Activated naive CD4-positive, alpha-beta T cell treated with anti-CD3 and anti-CD28 coated beads, Interleukin-2, amount 50 U/mL, for 24 hours (primary cell): ENCODE measurements at regions not wholly inside any gene's neighbourhood (a gene's known extent, or its start where the extent isn't known, plus 50 kb on each side); places are given as distances from the start of the nearest gene placed in this dataset.
"Not testable (repeated sequence)": the region's sequence is repeated elsewhere in the genome, so short reads cannot be mapped to it uniquely, and the experiment has no call there.

Source experiments
- H3K27ac Mint-ChIP-seq: one replicate; pipeline ENCODE4 v1.8.0; 2021; ENCODE audit warnings: mild to moderate bottlenecking, mixed read lengths
- H3K27me3 Mint-ChIP-seq: one replicate; pipeline ENCODE4 v1.8.0; 2021; ENCODE audit warnings: mixed read lengths
- H3K36me3 Mint-ChIP-seq: one replicate; pipeline ENCODE4 v1.8.0; 2021; ENCODE audit warnings: mixed read lengths
- H3K4me1 Mint-ChIP-seq: one replicate; pipeline ENCODE4 v1.8.0; 2021; ENCODE audit warnings: mixed read lengths
- H3K4me3 Mint-ChIP-seq: one replicate; pipeline ENCODE4 v1.8.0; 2021; ENCODE audit warnings: mild to moderate bottlenecking, mixed read lengths
- H3K9me3 Mint-ChIP-seq: one replicate; pipeline ENCODE4 v1.8.0; 2021; ENCODE audit warnings: mixed read lengths

DNA sequence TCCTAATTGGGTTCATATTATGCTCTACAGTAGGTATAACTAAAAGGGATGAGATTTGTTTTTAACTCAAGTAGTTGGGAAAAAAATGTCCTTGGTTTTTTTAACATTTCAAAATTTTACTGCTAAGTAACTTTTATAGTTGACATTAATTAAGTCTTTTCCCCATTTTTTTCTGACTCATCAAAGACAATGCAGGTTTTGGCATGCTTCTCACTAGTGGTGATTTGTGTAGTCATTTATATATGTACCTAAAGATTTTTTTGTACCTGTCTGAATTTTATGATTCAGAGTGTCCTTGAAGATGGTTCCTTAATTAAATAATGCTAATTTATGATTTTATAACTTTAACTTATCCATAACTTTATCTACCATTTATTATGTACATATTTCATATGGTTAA, 882.3 kb upstream of the TMEFF2 start:
- Mint-ChIP-seq H3K27ac (no peak overlapping the region), H3K4me1 (no peaks in the 10 kb centered on the region), H3K4me3 (no peak overlapping the region), H3K27me3 (no peaks in the 10 kb centered on the region), H3K36me3 (no peaks in the 10 kb centered on the region), H3K9me3 (peaks cover 7% of the 10 kb centered on the region)

DNA sequence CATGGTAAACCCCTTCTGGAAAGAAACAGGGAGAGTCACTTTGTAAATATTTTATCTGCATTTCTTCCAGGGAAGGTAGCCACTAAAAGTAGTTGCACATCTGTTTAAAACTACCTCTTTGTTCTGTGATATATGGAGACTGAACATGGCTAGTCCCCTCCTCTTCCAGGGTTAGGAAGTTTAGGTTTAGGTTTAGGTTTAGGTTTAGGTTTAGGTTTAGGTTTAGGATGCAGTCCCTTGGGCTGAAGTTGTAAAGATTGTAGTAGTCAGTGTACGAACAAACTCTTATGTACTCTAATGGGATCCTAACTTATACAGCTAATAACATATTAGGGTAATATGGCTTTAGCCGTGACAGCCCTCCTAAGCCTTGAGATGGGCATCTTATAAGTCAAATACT, 880.2 kb upstream of the TMEFF2 start:
- Mint-ChIP-seq H3K4me3 (no peak overlapping the region), H3K27me3 (no peaks in the 10 kb centered on the region), H3K27ac (no peak overlapping the region), H3K4me1 (no peaks in the 10 kb centered on the region), H3K36me3 (no peaks in the 10 kb centered on the region), H3K9me3 (peaks cover 11% of the 10 kb centered on the region)

GRCh38 chr2:193072647-193073046, 877.9 kb upstream of the TMEFF2 start:
- H3K27ac Mint-ChIP-seq = peak overlapping the region; percentile 12
- no peaks in the 10 kb centered on the region for H3K36me3 Mint-ChIP-seq
- no peak overlapping the region for H3K4me3 Mint-ChIP-seq
- H3K9me3 Mint-ChIP-seq = peaks cover 11% of the 10 kb centered on the region
- H3K4me1 Mint-ChIP-seq = no peaks in the 10 kb centered on the region
- no peaks in the 10 kb centered on the region for H3K27me3 Mint-ChIP-seq

- not testable (repeated sequence) for H3K9me3 Mint-ChIP-seq, H3K4me3 Mint-ChIP-seq, H3K27ac Mint-ChIP-seq, H3K27me3 Mint-ChIP-seq, H3K4me1 Mint-ChIP-seq, H3K36me3 Mint-ChIP-seq
Measured at GRCh38 chr2:193025556-193025955, 830.8 kb upstream of the TMEFF2 start.

DNA sequence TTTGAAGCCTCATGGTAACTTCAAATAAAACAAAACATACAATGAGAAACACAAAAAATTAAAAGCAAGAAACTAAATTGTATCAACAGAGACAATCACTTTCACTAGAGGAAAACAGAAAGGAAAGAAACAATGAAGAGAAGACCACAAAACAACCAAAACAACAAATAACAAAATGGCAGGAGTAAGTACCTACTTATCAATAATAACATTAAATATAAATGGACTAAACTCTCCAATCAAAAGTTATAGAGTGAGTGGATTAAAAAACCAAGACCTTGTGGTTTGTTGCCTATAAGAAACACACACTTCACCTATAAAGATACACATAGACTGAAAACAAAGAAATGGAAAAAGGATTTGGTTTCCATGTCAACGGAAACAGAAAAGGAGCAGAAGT, 830.1 kb upstream of the TMEFF2 start:
- H3K9me3 Mint-ChIP-seq = peaks cover 6% of the 10 kb centered on the region
- no peak overlapping the region for H3K27ac Mint-ChIP-seq
- H3K4me3 Mint-ChIP-seq = no peak overlapping the region
- no peaks in the 10 kb centered on the region for H3K36me3 Mint-ChIP-seq
- H3K27me3 Mint-ChIP-seq = no peaks in the 10 kb centered on the region
- no peaks in the 10 kb centered on the region for H3K4me1 Mint-ChIP-seq

DNA sequence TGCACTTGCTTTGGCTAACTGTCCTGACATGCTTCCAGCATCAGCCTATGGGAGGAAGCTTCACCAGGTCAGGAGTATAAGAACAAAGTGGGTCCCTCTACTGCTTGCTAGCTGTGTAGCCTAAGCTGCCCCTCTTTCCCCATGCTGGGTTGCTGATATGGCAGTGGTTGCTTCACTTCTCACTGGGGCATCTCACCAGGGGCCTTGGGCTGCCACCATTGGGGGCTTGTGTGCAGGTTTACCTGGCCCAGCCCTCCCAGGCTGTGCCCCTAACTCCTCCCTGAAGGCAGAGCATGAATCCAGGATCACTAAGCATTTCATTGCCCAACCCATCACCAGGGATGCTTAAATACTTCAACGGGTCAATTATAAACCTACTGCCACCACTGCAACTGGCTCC, 817.1 kb upstream of the TMEFF2 start:
- Mint-ChIP-seq H3K27ac (no peak overlapping the region), H3K36me3 (no peaks in the 10 kb centered on the region), H3K4me1 (no peaks in the 10 kb centered on the region), H3K9me3 (no peaks in the 10 kb centered on the region), H3K4me3 (no peak overlapping the region), H3K27me3 (no peaks in the 10 kb centered on the region)

DNA sequence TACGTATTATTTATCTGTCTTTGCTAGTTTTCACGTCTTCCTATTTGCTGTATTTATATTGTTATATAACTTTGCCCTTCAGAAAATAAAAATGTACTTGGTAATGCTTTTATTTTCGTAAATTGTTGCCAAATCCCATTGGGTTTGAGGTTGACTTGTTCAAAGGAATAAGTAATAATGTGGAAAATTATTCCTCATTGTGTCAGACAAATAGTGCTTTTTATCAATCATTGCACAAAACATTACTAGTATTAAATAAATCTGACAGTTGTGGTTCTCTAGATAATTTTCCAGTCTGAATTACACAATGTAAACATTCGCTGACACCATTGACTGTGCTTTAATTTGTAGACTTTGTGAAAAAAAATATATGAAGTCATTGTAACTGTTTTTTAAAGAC, 798.3 kb upstream of the TMEFF2 start:
- no peaks in the 10 kb centered on the region for H3K4me1 Mint-ChIP-seq
- no peak overlapping the region for H3K27ac Mint-ChIP-seq
- H3K27me3 Mint-ChIP-seq = no peaks in the 10 kb centered on the region
- H3K36me3 Mint-ChIP-seq = no peaks in the 10 kb centered on the region
- H3K9me3 Mint-ChIP-seq = no peaks in the 10 kb centered on the region
- H3K4me3 Mint-ChIP-seq = no peak overlapping the region

- no peak overlapping the region for H3K27ac Mint-ChIP-seq
- H3K36me3 Mint-ChIP-seq = no peaks in the 10 kb centered on the region
- no peak overlapping the region for H3K4me3 Mint-ChIP-seq
- H3K27me3 Mint-ChIP-seq = no peaks in the 10 kb centered on the region
- peaks cover 3% of the 10 kb centered on the region for H3K9me3 Mint-ChIP-seq
- no peaks in the 10 kb centered on the region for H3K4me1 Mint-ChIP-seq
Measured at GRCh38 chr2:192983173-192983572, 788.4 kb upstream of the TMEFF2 start.

- H3K4me3 Mint-ChIP-seq = no peak overlapping the region
Measured at GRCh38 chr2:192978395-192978794, 783.7 kb upstream of the TMEFF2 start.

DNA sequence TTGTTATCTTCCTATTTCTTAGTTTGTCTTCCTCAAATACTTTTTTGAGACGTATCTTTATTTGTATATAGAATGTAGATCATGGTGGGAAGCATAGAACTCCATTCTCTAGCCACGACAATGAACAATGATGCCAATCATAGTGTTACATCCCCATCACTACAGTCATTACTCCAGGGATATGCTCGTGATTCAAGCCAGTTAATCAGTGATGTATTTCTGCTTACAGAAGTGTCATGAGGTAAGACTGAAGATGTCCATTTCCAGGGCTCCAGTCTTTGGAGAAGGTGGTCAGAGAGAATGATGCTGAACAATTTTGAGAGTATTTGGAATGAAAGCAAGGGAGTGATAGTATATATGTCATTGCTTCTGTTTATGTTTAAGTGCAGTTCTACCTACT, 777.2 kb upstream of the TMEFF2 start:
- Mint-ChIP-seq H3K27me3 (no peaks in the 10 kb centered on the region), H3K36me3 (no peaks in the 10 kb centered on the region), H3K4me1 (no peaks in the 10 kb centered on the region), H3K9me3 (no peaks in the 10 kb centered on the region), H3K27ac (no peak overlapping the region), H3K4me3 (no peak overlapping the region)

More at GRCh38 chr2:192978395-192978794, 783.7 kb upstream of the TMEFF2 start:
- H3K27me3 Mint-ChIP-seq = no peaks in the 10 kb centered on the region
- no peaks in the 10 kb centered on the region for H3K36me3 Mint-ChIP-seq
- H3K9me3 Mint-ChIP-seq = peaks cover 3% of the 10 kb centered on the region
- H3K27ac Mint-ChIP-seq = no peak overlapping the region
- no peaks in the 10 kb centered on the region for H3K4me1 Mint-ChIP-seq

GRCh38 chr2:192969055-192969454, 774.3 kb upstream of the TMEFF2 start:
- H3K9me3 Mint-ChIP-seq = no peaks in the 10 kb centered on the region

GRCh38 chr2:192960945-192961344, 766.2 kb upstream of the TMEFF2 start:
- Mint-ChIP-seq H3K27me3 (no peaks in the 10 kb centered on the region), H3K9me3 (peaks cover 5% of the 10 kb centered on the region), H3K4me3 (no peak overlapping the region), H3K36me3 (no peaks in the 10 kb centered on the region), H3K27ac (no peak overlapping the region), H3K4me1 (no peaks in the 10 kb centered on the region)

More at GRCh38 chr2:192969055-192969454, 774.3 kb upstream of the TMEFF2 start:
- Mint-ChIP-seq H3K27ac (no peak overlapping the region), H3K4me3 (no peak overlapping the region), H3K27me3 (no peaks in the 10 kb centered on the region), H3K36me3 (no peaks in the 10 kb centered on the region), H3K4me1 (no peaks in the 10 kb centered on the region)

GRCh38 chr2:192958615-192959014, 763.9 kb upstream of the TMEFF2 start:
- H3K27ac Mint-ChIP-seq, H3K27me3 Mint-ChIP-seq, H3K36me3 Mint-ChIP-seq, H3K4me1 Mint-ChIP-seq, H3K4me3 Mint-ChIP-seq, H3K9me3 Mint-ChIP-seq: not testable (repeated sequence)

- Mint-ChIP-seq H3K27ac (no peak overlapping the region), H3K36me3 (no peaks in the 10 kb centered on the region), H3K9me3 (peaks cover 5% of the 10 kb centered on the region), H3K4me3 (no peak overlapping the region), H3K4me1 (no peaks in the 10 kb centered on the region), H3K27me3 (no peaks in the 10 kb centered on the region)
Measured at GRCh38 chr2:192957425-192957824, 762.7 kb upstream of the TMEFF2 start.

- H3K27ac Mint-ChIP-seq = no peak overlapping the region
- no peaks in the 10 kb centered on the region for H3K36me3 Mint-ChIP-seq
- no peaks in the 10 kb centered on the region for H3K4me1 Mint-ChIP-seq
- no peak overlapping the region for H3K4me3 Mint-ChIP-seq
- H3K9me3 Mint-ChIP-seq = no peaks in the 10 kb centered on the region
- H3K27me3 Mint-ChIP-seq = no peaks in the 10 kb centered on the region
Measured at GRCh38 chr2:192953116-192953515, 758.4 kb upstream of the TMEFF2 start.

- Mint-ChIP-seq H3K36me3 (no peaks in the 10 kb centered on the region), H3K27me3 (no peaks in the 10 kb centered on the region), H3K27ac (no peak overlapping the region), H3K4me3 (no peak overlapping the region), H3K4me1 (no peaks in the 10 kb centered on the region), H3K9me3 (no peaks in the 10 kb centered on the region)
Measured at GRCh38 chr2:192952245-192952644, 757.5 kb upstream of the TMEFF2 start.

DNA sequence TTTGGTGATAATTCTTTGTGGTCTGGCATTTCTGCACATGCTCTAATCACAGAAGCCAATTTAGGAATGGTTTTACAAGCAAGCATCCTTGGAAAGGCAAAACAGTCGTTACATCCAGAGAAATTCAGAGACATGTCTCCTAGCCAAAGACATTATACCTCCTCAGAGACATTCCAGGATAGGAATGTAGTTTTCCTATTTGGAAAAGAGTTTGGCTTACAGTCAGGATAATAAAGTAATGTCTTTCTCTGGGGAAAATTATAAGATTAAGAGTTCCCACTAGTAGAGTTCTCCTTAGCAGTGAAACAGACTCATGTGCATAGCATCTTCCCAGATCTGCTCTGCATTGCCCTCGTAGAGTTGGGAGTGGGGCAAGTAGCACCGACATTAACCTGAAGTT, 753.6 kb upstream of the TMEFF2 start:
- H3K27me3 Mint-ChIP-seq = no peaks in the 10 kb centered on the region
- H3K4me1 Mint-ChIP-seq = no peaks in the 10 kb centered on the region
- peaks cover 9% of the 10 kb centered on the region for H3K9me3 Mint-ChIP-seq
- H3K4me3 Mint-ChIP-seq = no peak overlapping the region
- no peak overlapping the region for H3K27ac Mint-ChIP-seq
- no peaks in the 10 kb centered on the region for H3K36me3 Mint-ChIP-seq
